ENCODE measurements at regions not wholly inside any gene's neighbourhood (a gene's known extent, or its start where the extent isn't known, plus 50 kb on each side); places are given as distances from the start of the nearest gene placed in this dataset.

DNA sequence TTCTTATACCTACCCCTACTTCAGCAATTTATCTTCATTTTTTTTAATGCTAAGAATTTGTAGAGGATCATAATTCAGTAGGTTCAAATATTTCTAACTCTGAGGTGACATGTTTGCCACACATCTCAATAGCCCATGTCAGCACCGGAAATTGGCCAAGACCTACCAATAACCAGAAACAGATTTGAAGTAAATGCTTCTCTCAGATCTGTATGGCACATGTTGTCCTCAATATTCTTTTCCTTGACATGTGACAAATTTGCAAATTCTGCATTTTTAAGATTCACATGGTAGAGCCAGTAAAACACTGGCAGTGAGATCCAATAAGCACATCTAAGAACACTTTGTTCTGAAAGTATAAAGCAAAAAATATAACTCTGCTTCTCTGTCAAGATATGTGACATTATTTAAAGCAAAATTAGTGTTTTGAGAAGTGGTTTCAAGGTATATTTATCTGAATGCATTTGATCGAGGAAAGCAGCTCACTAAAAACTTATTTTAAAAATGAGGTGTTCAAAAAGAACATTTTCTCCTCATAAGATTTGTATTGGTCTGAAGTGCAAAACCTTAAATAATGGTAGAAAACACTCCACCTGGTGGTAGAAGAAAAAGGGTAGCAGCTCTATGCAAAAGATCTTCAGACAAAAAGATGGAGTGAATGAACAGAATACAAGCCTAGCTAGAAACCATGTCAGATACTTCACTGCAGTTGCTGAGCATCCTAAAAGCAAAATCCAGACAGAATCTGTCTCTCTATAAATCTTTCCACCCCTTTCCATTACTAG is 513.8 kb upstream of the FAM241A start:
- FAIRE-seq = peak; percentile 14

GRCh38 chr4:111632641-111633151 is 512.6 kb upstream of the FAM241A start:
- no peak for FAIRE-seq

DNA sequence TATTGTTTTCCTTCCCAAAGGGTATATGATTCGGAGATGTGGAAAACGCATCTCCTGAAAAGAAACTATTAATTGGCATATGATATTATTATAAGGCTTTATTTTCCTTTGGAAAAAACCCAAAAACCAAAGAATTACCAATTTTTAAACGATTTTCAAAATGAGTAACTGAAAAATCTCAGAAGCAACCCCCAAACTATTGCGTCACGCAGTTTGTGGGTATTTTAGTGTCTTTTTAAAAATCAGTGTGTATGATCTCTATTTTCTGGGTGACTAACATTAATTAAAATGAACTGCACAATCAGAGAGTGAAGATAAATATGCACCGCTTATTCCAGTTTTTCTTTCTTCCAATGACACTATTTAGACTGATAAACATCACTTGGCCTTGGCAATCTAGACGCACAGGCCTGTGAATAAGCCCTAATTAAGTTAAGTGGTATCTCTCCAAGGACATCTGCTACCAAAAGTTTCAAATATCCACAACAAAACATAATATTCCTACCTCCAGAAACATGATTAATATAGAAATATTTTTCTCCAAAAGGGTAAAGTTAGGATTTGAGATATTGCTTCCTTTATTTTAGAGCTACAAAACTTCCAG is 511.5 kb upstream of the FAM241A start:
- no peak for FAIRE-seq

GRCh38 chr4:111635646-111636045 is 509.6 kb upstream of the FAM241A start:
- no peak for FAIRE-seq

DNA sequence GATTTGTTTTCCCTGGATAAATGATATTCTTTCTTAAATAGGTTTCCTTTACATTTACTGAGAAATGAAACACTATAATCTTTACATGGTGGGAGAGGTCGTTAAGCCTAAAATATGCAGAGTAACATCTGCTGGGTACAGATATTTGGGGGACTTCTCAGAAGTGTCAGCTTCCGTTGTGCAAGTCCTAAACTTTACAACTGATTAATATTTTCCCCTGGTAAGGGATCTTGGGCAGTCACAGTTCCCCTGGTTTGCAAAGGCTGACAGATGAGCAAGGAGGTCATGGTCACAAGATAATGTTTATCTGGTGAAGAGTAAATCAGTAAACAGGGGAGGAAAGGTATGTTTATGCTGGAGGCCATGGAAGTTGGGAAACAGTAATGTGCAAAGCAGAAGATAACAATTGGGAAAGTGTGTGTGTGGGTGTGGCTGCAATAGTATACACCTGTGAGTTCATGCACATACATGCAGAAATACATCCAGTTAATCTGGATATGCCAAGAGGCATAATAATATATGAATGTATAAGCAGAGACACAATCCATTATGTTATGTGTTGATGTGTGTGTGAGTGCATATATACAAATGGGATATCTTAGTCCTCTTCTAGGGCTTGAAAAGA is 508.2 kb upstream of the FAM241A start:
- FAIRE-seq = no peak

DNA sequence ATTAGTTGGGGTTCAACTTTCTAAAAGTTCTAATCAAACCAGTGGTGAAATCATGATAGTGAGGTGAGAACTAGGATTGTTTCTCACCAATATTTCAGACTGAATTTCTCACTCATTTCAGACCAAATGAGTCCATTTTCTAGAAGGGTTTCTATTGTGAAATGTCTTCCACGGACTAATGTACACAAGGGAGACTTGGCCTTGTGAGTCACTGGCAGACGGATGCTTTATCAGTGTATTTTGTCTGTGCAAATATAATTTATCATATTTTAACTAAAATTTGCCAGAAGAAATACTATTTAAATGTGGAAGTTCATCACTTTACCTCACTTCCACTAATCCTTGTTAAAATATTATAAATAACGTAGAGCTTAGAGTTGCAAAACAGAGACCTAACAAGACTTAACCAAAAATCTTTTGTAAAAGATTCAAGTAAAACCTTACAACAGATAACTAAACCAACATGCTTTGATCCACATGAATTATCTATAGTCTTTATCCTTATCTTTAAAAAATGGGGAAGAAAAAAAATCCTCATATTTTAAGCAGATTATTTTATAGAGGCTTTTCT is 506.0 kb upstream of the FAM241A start:
- no peak for FAIRE-seq

DNA sequence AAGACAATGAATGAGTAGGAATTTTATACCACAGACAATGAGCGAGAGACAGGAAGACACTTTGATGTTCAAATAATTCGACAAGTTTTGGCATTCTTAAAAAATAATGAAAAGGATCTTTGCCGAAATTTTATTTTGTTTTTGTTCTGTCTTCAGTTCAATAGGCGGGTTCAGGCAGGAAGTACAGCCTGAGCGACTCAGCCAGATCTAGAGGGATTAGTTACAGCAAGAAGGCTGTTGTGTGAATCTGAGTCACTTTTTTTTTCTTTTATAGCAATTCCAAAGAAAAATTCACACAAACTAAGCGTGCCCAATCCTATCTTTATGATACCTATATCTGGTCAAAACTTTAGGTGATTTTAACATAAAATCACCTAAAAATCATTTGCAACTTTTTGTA is 505.4 kb upstream of the FAM241A start:
- no peak for FAIRE-seq

- FAIRE-seq = peak; percentile 97
Observed at GRCh38 chr4:111641813-111642579, 503.3 kb upstream of the FAM241A start.

GRCh38 chr4:111648056-111648455 is 497.2 kb upstream of the FAM241A start:
- FAIRE-seq = no peak

DNA sequence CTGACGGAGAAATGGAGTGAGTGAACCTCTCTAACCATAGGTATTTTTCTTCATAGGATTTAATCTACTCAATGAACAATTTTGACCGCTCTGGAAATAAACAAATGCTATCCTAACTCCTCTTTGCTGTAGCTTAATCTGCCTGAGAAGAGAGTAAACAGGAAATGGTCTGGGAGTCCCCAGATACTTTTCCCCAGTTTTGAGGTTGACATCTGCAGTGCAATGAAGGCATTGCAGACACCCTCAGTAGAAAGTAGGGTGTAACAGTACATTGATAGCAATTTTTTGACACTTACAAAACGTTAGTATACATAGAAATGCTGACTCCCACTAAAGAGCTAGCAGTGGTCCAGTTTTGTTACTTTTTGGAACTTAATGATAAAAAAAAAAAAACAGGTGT is 495.9 kb upstream of the FAM241A start:
- FAIRE-seq = no peak

DNA sequence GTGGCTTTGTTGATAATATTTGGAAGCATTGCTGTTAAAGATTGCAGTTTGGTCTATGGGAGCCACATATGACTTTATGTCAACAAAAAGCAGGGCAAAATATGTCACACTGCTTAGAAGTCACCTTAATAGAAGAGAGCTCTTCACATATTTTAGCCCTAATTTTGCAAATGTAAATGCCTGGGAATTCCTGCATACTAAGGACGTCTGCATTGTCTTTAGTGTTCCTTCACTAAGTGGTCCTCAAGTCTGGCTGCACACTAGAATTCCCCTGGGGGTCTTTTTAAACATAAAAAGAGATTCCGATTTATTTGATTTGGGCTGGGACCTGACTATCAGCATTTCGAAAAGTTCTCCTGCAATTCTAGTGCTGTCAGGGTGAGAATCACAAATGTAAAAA is 495.1 kb upstream of the FAM241A start:
- no peak for FAIRE-seq

DNA sequence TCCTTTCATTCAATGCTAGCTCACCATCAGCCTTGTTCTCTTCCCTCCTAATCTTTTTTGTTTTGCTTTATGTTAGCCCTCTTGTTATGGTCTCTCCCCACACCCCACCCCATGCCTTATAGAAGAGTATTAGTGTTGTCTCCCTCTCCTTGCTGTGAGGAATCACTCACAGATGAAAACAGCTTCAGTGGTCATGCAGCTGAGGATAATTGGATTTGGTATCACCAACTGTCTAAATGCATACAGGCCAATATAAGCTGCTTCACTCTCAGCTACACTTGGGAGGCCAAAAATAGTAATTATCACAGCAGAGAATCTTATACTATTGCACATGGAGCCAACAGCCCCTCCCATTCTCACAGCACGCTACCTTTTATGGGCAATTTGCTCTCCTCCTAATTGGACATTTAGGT is 494.6 kb upstream of the FAM241A start:
- no peak for FAIRE-seq

- no peak for FAIRE-seq
Observed at GRCh38 chr4:111652236-111652635, 493.0 kb upstream of the FAM241A start.

- no peak for FAIRE-seq
Observed at GRCh38 chr4:111652986-111653385, 492.3 kb upstream of the FAM241A start.

GRCh38 chr4:111662496-111662895 is 482.8 kb upstream of the FAM241A start:
- no peak for FAIRE-seq

DNA sequence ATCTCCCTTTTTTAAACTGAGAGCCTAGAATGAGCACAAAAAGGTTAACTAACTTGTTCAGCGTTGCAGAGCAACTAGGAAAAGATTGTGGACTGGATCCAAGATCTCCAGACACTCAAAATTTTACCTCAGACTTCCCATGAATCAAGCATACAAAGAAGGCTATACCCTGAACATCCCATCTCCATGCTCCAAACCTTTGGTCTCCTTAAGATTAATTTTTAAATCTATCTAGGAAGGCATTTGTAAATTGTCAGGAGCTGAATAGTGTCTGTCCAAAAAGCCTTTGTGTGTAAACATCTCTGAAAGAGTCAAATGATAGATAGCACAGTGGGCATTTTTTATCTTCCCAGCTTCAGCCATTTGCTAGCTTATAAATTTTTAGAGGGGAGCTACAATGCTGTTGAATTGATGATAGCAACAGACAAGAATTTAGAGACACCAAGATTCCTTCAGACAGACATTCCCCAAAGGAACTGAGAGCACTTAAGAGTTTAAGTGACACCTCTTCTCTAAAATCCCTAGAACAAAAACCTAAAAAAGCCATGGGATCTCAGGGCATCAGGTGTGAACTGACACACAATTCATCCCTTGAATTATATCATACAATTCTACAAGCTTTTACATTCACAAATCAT is 480.8 kb upstream of the FAM241A start:
- FAIRE-seq = no peak

GRCh38 chr4:111666826-111667360 is 478.4 kb upstream of the FAM241A start:
- FAIRE-seq = no peak

- no peak for FAIRE-seq
Observed at GRCh38 chr4:111671756-111672155, 473.5 kb upstream of the FAM241A start.

GRCh38 chr4:111675746-111676145 is 469.5 kb upstream of the FAM241A start:
- no peak for FAIRE-seq

GRCh38 chr4:111676533-111676932 is 468.7 kb upstream of the FAM241A start:
- FAIRE-seq = no peak

- FAIRE-seq = no peak
Observed at GRCh38 chr4:111678479-111678878, 466.8 kb upstream of the FAM241A start.

GRCh38 chr4:111678908-111679307 is 466.3 kb upstream of the FAM241A start:
- FAIRE-seq = no peak
